ENCODE measurements at regions not wholly inside any gene's neighbourhood (a gene's known extent, or its start where the extent isn't known, plus 50 kb on each side); places are given as distances from the start of the nearest gene placed in this dataset.

DNA sequence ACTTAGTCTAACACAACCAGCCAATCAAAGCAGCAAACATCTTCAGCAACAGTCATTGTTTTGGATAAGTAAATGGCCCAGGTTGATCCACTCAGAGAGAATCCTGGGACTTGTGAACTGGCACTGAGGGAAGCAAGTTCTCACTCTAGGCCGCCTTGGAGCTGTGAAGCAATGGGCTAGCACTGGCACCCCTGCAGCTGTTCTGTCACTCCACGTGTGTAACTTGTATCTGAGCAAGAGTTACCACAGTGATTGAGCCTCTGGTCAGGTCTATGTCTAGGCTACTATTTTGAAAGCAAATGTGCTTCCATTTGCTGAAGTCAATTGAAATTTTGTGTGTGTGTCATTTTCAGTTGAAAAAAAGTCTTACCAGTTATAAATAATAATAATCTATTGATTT is 57.2 kb upstream of the HS3ST1 start:
- Histone ChIP-seq H3K36me3 (ENCODE audit: insufficient read depth, low read length, poor library complexity, severe bottlenecking) (no peaks in the 10 kb centered on the region), H3K4me3 (ENCODE audit: low read depth, low read length, poor library complexity, severe bottlenecking) (no peak overlapping the region), H3K4me1 (ENCODE audit: insufficient read depth, low read length, poor library complexity, severe bottlenecking) (no peaks in the 10 kb centered on the region), H3K27ac (ENCODE audit: low read depth, low read length, poor library complexity, severe bottlenecking) (no peak overlapping the region), H3K27me3 (replicated peaks; ENCODE audit: insufficient read depth, low read depth, low read length, poor library complexity) (no peaks in the 10 kb centered on the region), H3K9me3 (ENCODE audit: low read depth, low read length, poor library complexity, severe bottlenecking) (peaks cover 15% of the 10 kb centered on the region)
- POLR2A ChIA-PET (ENCODE audit: low non-redundant PET): no interaction called here
- intact Hi-C loops (cut with micrococcal nuclease; ENCODE audit: unreplicated experiment): no loop called here
- BruUV-seq (replicated peaks): no TSS peak
- no peak for DNase-seq (ENCODE audit: low spot score)
- CTCF ChIA-PET: no interaction called here
- TF ChIP-seq EZH2 (IDR thresholded peaks at IDR 0.05; ENCODE audit: borderline replicate concordance, low read depth, low read length, poor library complexity, severe bottlenecking): no peak
- no peak for TF ChIP-seq CTCF (conservative IDR thresholded peaks at IDR 0.05; ENCODE audit: low read depth, low read length)

- Histone ChIP-seq H3K36me3 (ENCODE audit: insufficient read depth, low read length, poor library complexity, severe bottlenecking) (no peaks in the 10 kb centered on the region), H3K4me3 (ENCODE audit: low read depth, low read length, poor library complexity, severe bottlenecking) (no peak overlapping the region), H3K9me3 (ENCODE audit: low read depth, low read length, poor library complexity, severe bottlenecking) (peaks cover 15% of the 10 kb centered on the region), H3K27ac (ENCODE audit: low read depth, low read length, poor library complexity, severe bottlenecking) (no peak overlapping the region), H3K27me3 (replicated peaks; ENCODE audit: insufficient read depth, low read depth, low read length, poor library complexity) (no peaks in the 10 kb centered on the region), H3K4me1 (ENCODE audit: insufficient read depth, low read length, poor library complexity, severe bottlenecking) (no peaks in the 10 kb centered on the region)
- DNase-seq (ENCODE audit: low spot score): no peak
- intact Hi-C loops (cut with micrococcal nuclease; ENCODE audit: unreplicated experiment): no loop called here
- POLR2A ChIA-PET (ENCODE audit: low non-redundant PET): no interaction called here
- BruUV-seq (replicated peaks): no TSS peak
- TF ChIP-seq EZH2 (IDR thresholded peaks at IDR 0.05; ENCODE audit: borderline replicate concordance, low read depth, low read length, poor library complexity, severe bottlenecking): no peak
- no peak for TF ChIP-seq CTCF (conservative IDR thresholded peaks at IDR 0.05; ENCODE audit: low read depth, low read length)
- CTCF ChIA-PET: no interaction called here
These were observed 55.8 kb upstream of the HS3ST1 start for GRCh38 chr4:11484531-11484930.

DNA sequence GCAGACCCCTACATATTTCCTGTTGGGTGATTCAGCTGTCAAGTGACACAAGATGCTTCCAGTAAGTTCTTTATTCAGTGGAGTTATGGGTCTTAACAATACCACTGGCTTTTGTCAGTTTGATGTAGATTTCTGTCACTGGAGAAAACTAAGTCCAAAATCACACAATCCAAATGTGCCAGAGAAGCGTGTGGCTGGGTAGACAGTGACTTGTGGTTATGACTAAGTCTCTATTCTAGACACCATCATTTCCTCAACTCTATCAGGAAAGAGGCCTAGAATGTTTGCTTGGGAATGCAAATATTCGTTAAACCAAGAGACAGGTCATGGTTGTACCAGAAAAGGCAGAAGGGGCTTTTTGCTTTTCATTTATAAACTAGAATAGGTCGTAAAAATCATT is 54.4 kb upstream of the HS3ST1 start:
- TF ChIP-seq EZH2 (IDR thresholded peaks at IDR 0.05; ENCODE audit: borderline replicate concordance, low read depth, low read length, poor library complexity, severe bottlenecking): no peak
- no peak for TF ChIP-seq CTCF (conservative IDR thresholded peaks at IDR 0.05; ENCODE audit: low read depth, low read length)
- no peaks in the 10 kb centered on the region for H3K27me3 ChIP-seq (replicated peaks; ENCODE audit: insufficient read depth, low read depth, low read length, poor library complexity)
- BruUV-seq (replicated peaks): no TSS peak
- POLR2A ChIA-PET (ENCODE audit: low non-redundant PET): no interaction called here
- no peak for DNase-seq (ENCODE audit: low spot score)
- intact Hi-C loops (cut with micrococcal nuclease; ENCODE audit: unreplicated experiment): no loop called here
- no peaks in the 10 kb centered on the region for H3K4me1 ChIP-seq (ENCODE audit: insufficient read depth, low read length, poor library complexity, severe bottlenecking)
- H3K36me3 ChIP-seq (ENCODE audit: insufficient read depth, low read length, poor library complexity, severe bottlenecking): no peaks in the 10 kb centered on the region
- no peak overlapping the region for H3K27ac ChIP-seq (ENCODE audit: low read depth, low read length, poor library complexity, severe bottlenecking)
- peaks cover 15% of the 10 kb centered on the region for H3K9me3 ChIP-seq (ENCODE audit: low read depth, low read length, poor library complexity, severe bottlenecking)
- CTCF ChIA-PET: no interaction called here
- no peak overlapping the region for H3K4me3 ChIP-seq (ENCODE audit: low read depth, low read length, poor library complexity, severe bottlenecking)

All from A673 (cell line).